K562 (cell line): ENCODE measurements at regions not wholly inside any gene's neighbourhood (a gene's known extent, or its start where the extent isn't known, plus 50 kb on each side); places are given as distances from the start of the nearest gene placed in this dataset.

ENCODE experiments used
- BRF1 ChIP-seq: IDR thresholded peaks from 3 replicates; pipeline ENCODE4 v1.6.1; 2011; ENCODE audit warnings: borderline replicate concordance, mild to moderate bottlenecking; ENCODE audit not compliant: insufficient read length; ENCODE audit errors: extremely low read depth
- CEBPG ChIP-seq, 3 experiments: fragments of 200-800 bp in 1 of 3; sonication (Bioruptor generic) in 1 of 3; sonication (generic) in 1 of 3; formaldehyde crosslinking in 1 of 3; IDR thresholded peaks in 2 of 3; conservative IDR thresholded peaks in 1 of 3; 2 replicates each; pipeline versions ENCODE4 v1.6.1 to v1.8.0; 2016 to 2022; ENCODE audit warnings: missing compliant biosample characterization in 2 of 3, missing genetic modification characterization in 2 of 3, mild to moderate bottlenecking in 1 of 3, missing genetic modification reagents in 1 of 3
- FOXK1 ChIP-seq: sonication (generic); formaldehyde crosslinking; IDR thresholded peaks from 2 replicates; pipeline ENCODE4 v1.8.0; 2022; ENCODE audit warnings: missing genetic modification reagents, mild to moderate bottlenecking, borderline replicate concordance
- HLTF ChIP-seq: fragments of 450-650 bp; IDR thresholded peaks from 2 replicates; pipeline ENCODE4 v1.6.1; 2016
- RFX5 ChIP-seq: IDR thresholded peaks from 2 replicates; pipeline ENCODE4 v1.6.1; 2011; ENCODE audit warnings: low read depth, mild to moderate bottlenecking, improper control_type of control experiment, low read length
- TAF1 ChIP-seq: IDR thresholded peaks from 2 replicates; pipeline ENCODE4 v1.6.1; 2011; ENCODE audit warnings: mild to moderate bottlenecking, low read length, moderate library complexity; ENCODE audit not compliant: insufficient read depth, control insufficient read depth, severe bottlenecking; ENCODE audit errors: extremely low read depth
- TRIM24 ChIP-seq, 2 experiments: fragments of 450-650 bp; IDR thresholded peaks; 2 replicates each; pipeline ENCODE4 v1.6.1; 2016
- U2AF1 ChIP-seq: fragments of 200-400 bp; formaldehyde crosslinking; optimal IDR thresholded peaks from 2 replicates; pipeline ENCODE3; 2017; ENCODE audit warnings: mild to moderate bottlenecking, low read depth, low read length, moderate library complexity
- ZNF644 ChIP-seq: fragments of 200-800 bp; sonication (Bioruptor generic); IDR thresholded peaks from 2 replicates; pipeline ENCODE4 v1.6.1; 2016; ENCODE audit warnings: low read depth, missing genetic modification characterization, missing compliant biosample characterization
- TF ChIP-seq, protein P1 (sequence below): fragments of 250-450 bp; sonication (Bioruptor Pico); IDR thresholded peaks from 2 replicates; pipeline ENCODE4 v1.8.0; 2021; ENCODE audit warnings: mild to moderate bottlenecking, moderate library complexity

DNA sequence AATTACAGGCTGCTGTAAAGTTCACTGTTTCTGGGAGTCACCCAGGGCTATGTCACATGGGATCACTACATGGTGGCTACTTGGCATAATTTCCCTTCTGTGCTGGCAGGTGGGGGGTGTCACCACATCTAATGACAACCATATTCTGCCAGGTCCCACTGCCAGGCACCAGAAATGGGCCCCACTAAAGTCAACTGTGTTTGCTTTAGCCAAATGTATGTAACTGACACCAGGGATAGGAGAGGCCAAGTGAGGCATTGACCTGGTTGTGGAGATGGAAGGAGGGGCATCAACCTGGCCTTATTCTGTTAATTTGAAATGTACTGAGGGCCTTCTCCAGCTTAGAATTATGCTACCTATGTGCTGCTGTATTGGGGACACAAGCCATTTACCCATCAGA lies 370.6 kb upstream of the PROX1 start:
- TF ChIP-seq TRIM24 (IDR thresholded peaks at IDR 0.05) (no peak), TAF1 (no peak), FOXK1 (CRISPR knock-in tag) (no peak), U2AF1 (no peak), HLTF (no peak), CEBPG (CRISPR knock-in tag; IDR thresholded peaks at IDR 0.05) (no peak), CEBPG (tag; conservative IDR thresholded peaks at IDR 0.05 in 1 of 2, IDR thresholded peaks at IDR 0.05 in 1 of 2) (no peak), BRF1 (no peak), RFX5 (no peak), ZNF644 (tag) (no peak)
- TF ChIP-seq, protein P1, sequence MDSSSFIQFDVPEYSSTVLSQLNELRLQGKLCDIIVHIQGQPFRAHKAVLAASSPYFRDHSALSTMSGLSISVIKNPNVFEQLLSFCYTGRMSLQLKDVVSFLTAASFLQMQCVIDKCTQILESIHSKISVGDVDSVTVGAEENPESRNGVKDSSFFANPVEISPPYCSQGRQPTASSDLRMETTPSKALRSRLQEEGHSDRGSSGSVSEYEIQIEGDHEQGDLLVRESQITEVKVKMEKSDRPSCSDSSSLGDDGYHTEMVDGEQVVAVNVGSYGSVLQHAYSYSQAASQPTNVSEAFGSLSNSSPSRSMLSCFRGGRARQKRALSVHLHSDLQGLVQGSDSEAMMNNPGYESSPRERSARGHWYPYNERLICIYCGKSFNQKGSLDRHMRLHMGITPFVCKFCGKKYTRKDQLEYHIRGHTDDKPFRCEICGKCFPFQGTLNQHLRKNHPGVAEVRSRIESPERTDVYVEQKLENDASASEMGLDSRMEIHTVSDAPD, result no peak
